A549 (cell line): ENCODE measurements at regions not wholly inside any gene's neighbourhood (a gene's known extent, or its start where the extent isn't known, plus 50 kb on each side); places are given as distances from the start of the nearest gene placed in this dataset.

Source experiments
- CEBPB ChIP-seq, 2 experiments: fragments of >200 bp in 1 of 2; sonication (Bioruptor Twin) in 1 of 2; formaldehyde crosslinking in 1 of 2; IDR thresholded peaks; 2 replicates each; pipeline ENCODE4 v1.6.1; 2012 to 2016
- CTCF ChIP-seq: fragments of >200 bp; sonication (Bioruptor Twin); formaldehyde crosslinking; IDR thresholded peaks from 3 replicates; pipeline ENCODE4 v1.5.1; 2016
- EP300 ChIP-seq, 2 experiments: fragments of >200 bp; sonication (Bioruptor Twin); formaldehyde crosslinking; IDR thresholded peaks; 2 replicates in 1 of 2; 3 replicates in 1 of 2; pipeline ENCODE4 v1.6.1; 2016 to 2017
- ESRRA ChIP-seq: fragments of 150-350 bp; IDR thresholded peaks from 2 replicates; pipeline ENCODE4 v1.6.1; 2014; ENCODE audit warnings: mild to moderate bottlenecking, low read length, borderline replicate concordance
- GATA3 ChIP-seq: IDR thresholded peaks from 2 replicates; pipeline ENCODE4 v1.6.1; 2012; ENCODE audit warnings: borderline replicate concordance
- KDM1A ChIP-seq: fragments of 200-600 bp; sonication (generic); IDR thresholded peaks from 2 replicates; pipeline ENCODE4 v1.6.1; 2016; ENCODE audit warnings: low read depth, mild to moderate bottlenecking
- MYC ChIP-seq: IDR thresholded peaks from 2 replicates; pipeline ENCODE4 v1.6.1; 2012; ENCODE audit warnings: mild to moderate bottlenecking, inconsistent platforms, low read length, improper control_type of control experiment, borderline replicate concordance
- POLR2A ChIP-seq: IDR thresholded peaks from 2 replicates; pipeline ENCODE4 v1.6.1; 2012; ENCODE audit warnings: mild to moderate bottlenecking, low read length
- REST ChIP-seq: fragments of 200-600 bp; sonication (generic); IDR thresholded peaks from 2 replicates; pipeline ENCODE4 v1.6.1; 2016; ENCODE audit warnings: antibody characterized with exemption, mild to moderate bottlenecking, moderate library complexity
- RFX5 ChIP-seq: fragments of 450-650 bp; IDR thresholded peaks from 2 replicates; pipeline ENCODE4 v1.7.1; 2014; ENCODE audit warnings: antibody characterized with exemption, mild to moderate bottlenecking, moderate library complexity

- TF ChIP-seq POLR2A (no peak), CTCF (no peak), EP300 (IDR thresholded peaks at IDR 0.05) (no peak), KDM1A (no peak), REST (no peak), MYC (no peak), CEBPB (IDR thresholded peaks at IDR 0.05) (no peak), ESRRA (no peak), GATA3 (no peak), RFX5 (no peak)
Observed at GRCh38 chr6:97462938-97463598, 180.1 kb upstream of the MMS22L start.
